NCI-H510A treated with DMSO at 0.1 percent for 48 hours (cell line): ENCODE measurements at regions not wholly inside any gene's neighbourhood (a gene's known extent, or its start where the extent isn't known, plus 50 kb on each side); places are given as distances from the start of the nearest gene placed in this dataset.
A peak's percentile ranks its signal among the peaks of the same experiment; 100 is the strongest.

Experiments used
- DNase-seq: peaks from one replicate; lab custom pipeline; 2025; lab: John Stamatoyannopoulos, UW

- no peak for DNase-seq
These were observed 104.0 kb upstream of the ATP10B start for GRCh38 chr5:160956051-160956450.

DNA sequence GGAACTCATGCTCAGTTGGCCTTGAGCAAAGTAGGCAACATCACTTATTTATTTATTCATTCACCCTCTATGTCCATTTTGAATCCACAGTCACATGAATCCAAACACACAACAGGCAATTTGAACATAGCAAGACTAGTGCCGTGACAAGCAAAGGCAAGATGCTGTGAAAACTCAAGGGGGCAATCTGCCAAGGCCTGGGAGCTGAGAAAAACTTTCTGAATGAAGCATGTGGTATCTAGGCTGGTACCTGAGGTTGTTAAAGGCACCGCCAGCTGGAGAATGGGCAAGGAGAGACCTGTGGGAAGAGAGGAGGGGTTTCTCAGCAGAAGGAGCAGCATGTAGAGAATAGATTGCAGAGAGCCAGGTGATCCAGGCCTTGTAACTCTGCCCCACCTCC, 98.3 kb upstream of the ATP10B start:
- DNase-seq, result no peak

- no peak for DNase-seq
These were observed 88.7 kb upstream of the ATP10B start for GRCh38 chr5:160940725-160941124.

DNA sequence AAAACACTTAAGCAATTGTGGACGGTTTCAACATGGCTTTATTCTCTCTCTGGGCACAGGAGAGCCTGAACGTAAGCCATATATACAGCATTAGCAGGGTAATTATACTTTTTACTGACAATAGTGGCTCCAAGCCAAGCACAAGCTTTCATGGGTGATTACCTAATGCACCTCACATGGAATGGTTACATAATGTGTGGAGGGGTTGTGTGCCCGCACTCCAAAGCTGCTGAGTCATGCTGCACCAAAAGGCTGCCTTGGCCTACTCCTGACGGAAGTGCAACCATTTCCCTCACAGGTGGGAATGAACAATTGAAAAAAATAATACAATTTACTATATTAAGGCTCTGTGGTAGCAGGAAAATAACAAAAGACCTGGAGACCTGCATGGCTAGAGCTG, 86.5 kb upstream of the ATP10B start:
- peak; percentile 4 for DNase-seq

- no peak for DNase-seq
These were observed 85.6 kb upstream of the ATP10B start for GRCh38 chr5:160937570-160937969.

GRCh38 chr5:160935776-160936175, 83.8 kb upstream of the ATP10B start:
- DNase-seq, result no peak

GRCh38 chr5:160931283-160931682, 79.3 kb upstream of the ATP10B start:
- no peak for DNase-seq

DNA sequence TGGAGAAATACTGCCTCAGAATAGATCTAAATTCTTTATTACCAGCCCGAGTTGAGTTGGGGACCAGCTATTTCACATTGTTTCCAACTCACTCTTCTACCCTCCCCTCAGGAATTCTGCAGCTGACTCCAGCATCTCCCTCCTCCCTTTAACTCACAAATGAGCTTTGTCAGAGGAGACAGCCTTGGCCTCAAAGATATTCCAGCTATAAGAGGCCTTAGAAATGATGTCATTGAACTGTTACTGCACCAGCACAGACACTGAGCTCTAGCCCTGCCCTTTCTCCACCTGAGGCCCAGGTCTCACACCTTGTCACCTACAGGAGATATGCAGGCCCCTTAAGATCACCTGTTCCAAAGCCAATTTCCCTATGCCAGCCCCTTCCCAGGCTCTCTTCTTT, 78.4 kb upstream of the ATP10B start:
- no peak for DNase-seq

DNA sequence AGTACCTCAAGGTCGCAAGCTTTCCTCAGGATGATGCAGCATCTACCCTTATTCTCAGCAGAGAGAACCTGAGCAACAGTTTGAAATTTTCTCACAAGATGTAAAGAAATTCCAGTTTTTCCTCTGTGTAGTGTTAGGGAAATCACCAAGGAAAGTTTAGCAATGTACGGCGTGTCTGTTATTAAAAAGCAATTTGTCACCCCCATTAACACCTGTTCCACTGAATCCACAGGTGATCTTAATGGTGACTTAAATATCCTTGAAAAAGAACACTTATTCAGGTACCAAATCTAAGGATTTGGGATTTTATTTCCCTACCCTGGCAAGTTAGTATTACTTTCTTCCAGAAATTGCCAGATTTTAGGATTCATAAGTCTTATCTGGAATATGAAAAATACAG, 77.9 kb upstream of the ATP10B start:
- DNase-seq, result no peak

DNA sequence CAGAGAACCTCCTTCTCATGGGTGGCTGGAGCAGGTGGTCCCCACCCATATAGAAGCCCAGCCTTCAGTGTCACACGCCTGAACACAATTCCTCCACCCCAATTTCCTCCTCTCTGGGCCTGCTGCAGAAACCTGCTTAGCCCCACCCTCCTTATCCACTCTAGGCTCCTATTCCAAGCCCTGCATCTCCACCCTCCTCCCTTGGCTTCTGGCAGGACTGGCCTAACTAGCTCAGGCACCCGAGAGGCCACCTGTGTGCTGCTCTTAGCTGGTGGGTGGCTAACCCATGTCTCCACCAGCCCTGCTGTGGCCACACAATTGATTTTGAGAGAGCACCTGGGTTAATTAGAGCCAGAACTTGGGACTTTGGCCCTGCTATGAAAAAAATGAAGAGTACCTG, 77.3 kb upstream of the ATP10B start:
- peak; percentile 22 for DNase-seq

DNA sequence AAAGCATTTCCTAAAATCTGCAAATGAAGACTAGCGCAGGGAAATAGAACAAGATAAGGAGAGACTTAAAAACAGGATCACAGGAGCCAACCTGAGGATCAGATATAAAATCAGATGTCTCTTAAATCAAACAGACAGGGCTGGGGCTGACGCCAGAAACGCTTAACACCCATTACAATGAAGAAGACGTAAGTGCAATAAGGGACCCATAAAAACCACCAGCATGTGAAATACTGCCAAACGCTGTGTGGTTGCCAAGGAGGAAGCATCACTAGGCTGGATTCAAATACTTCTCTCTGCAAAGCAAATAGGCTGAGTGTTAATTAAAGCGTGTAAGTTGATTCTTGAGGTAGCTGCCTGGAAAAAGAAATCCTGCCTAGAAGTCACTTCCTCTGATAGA, 74.4 kb upstream of the ATP10B start:
- DNase-seq, result peak; percentile 72

DNA sequence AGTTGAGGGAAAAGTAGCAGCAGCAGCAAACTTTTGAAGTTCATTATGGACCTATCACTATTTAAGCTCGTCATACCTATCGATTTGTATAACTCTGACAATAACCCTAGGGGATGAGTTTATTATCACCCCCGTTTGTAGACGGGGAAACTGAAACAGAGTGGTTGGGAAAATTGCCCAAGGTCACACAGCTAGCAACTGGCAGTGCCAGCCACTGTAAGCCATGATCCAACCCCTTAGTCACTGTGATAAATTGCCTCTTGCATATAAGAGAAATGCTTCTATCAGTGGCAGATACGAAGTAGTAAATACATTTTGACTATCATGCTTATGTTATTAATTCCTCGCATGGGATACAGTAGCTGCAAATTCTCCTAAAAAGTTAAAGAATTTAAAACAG, 73.3 kb upstream of the ATP10B start:
- no peak for DNase-seq

DNA sequence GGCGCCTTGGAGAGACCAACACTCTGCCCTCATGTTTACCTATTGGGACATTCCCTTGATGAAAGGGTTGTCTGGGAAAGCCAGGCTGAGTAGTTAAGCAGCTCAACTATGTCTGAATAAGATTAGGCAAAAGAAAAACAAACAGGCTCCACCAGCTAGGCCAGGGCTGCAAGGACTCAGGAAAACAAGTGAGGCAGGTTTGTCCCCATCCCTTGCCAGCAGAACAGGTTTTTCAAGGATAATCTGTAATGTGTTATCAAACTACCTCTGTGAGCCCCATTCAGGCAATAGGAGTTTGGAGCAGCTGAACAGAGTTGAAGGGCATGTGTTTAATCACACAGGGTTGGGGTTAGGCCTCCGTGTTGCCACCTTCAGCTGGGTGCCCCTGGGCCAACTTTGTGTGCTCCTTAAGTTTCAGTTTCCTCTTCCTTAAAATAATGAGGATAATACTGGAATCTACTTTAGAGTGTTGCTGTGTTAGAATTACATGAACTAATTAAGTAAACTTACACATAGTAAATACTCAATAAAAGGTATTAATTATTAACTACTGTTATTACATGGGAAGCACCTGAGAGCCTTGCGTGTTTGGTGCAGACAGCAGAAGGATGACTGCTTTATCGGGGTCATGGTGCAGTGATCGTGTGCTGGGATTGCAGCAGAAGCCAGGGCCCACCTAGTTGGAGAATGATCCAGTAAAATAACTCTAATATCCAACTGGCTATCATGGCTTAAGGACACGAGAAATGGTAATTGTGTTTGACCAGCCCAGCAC, 72.1 kb upstream of the ATP10B start:
- DNase-seq, result peak; percentile 67

GRCh38 chr5:160923411-160923810, 71.4 kb upstream of the ATP10B start:
- no peak for DNase-seq

DNA sequence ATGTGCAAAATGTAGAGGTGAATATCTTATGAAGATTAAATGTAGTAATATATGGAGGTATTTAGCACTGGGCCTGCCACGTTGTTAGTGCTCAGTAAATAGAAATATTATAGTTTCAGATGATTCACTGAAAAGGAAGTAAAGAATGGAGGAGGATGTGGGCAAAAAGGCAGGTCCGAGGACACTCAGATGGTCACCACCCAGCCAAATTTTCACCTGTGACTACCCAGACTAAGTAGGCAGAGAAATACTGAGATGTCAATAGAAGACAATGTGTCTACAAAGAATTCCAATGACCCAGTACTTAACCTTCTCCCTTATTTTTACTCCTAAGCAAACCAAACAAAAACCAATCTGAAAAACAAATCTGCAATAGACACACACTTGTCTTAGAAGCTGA, 70.3 kb upstream of the ATP10B start:
- DNase-seq, result no peak

DNA sequence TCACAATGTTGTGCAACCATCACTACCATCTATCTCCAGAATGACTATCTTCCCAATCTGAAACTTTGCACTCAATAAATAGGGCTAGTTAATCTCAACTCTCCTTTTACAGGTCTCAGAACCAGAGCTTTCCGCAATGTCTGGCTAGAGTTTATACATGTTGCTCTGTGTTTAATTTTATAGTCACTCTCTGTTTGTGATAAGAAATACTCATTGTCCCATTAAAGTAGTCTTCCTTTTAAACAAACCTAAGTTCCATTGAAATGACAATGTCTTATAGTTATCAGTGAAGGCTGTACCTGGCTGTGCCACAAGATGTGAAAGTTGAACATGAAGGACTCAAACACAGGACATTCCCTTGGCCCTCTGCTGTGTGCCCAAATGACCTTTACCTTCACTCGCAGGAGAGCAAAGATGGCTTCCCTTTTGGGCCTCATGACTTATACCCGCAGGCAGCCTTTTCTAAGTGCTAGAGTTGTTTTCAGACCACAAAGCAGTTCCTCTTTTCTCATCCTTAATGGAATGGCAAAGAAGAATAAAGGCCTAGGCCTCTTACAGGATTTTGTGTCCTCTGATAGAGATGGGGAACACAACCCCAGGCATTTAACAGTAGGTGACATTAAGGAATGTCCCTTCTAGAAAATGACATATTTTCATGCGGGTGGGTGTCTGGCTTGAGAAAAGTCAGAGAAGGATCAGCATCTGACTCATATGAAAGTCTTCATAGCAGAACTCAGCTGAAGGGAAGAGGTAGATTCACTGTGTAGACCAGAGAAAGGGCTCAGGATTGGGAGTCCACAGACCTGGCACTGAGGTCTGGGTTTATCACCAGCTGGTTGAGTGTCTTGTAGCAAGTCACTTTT, 69.6 kb upstream of the ATP10B start:
- no peak for DNase-seq

GRCh38 chr5:160919626-160920025, 67.6 kb upstream of the ATP10B start:
- DNase-seq, result no peak

GRCh38 chr5:160918386-160918785, 66.4 kb upstream of the ATP10B start:
- no peak for DNase-seq

GRCh38 chr5:160906090-160906489, 54.1 kb upstream of the ATP10B start:
- no peak for DNase-seq

DNA sequence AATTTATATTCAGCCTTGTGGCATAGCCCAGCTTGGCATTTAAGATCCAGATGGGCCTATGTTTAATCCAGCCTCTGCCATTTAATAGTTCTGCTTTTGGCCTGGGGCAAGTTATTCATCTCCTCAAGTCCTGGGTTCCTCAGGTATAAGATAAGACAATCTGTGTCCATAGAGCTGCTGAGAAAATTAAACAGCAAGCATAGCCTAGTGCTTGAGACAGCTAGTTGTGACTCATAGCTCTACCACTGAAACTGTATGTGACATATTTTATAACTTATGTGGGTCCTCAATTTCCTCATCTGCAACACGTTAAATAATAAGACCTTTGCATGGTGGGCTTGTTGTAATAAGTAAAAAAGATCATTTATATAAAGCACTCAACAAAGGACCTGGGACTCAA, 53.3 kb upstream of the ATP10B start:
- no peak for DNase-seq

DNA sequence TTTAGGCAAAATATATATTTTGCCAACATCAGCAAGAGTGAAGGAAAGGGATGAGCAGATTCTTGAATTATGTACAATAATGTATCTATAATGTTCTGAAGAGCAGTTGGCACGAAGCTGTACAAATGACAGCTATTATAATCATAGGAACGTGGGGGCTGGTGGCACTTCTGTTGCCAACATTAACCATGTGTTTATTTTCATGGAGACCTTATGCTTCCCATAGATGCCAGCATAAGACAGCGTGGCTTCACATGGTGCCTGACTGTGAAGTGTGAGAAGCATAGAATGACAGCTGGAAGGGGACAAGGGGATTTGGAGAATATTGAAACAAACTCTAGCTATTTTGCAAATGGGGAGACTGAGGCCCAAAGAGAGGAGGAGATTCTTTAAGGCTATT, 52.6 kb upstream of the ATP10B start:
- DNase-seq, result no peak

- no peak for DNase-seq
These were observed 51.5 kb upstream of the ATP10B start for GRCh38 chr5:160903551-160903950.

DNA sequence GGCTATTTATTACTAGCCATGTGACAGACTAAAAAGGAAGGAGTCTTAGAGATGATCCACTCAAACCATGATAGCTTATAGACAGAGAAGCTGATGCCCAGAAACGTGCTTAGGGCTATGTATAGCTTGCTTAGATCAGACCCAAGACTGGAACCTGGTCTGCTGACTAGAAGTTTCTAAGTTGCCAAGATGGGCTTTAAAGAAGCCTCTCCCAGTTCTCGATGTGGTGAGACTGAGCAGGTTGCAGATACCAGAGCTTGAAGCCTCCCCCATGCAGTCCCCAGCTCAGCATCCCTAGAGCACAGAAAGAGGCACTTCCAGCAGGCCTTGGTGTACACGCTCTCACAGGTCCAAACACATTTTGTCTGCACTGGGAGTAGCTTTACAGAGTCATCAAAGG, 51.1 kb upstream of the ATP10B start:
- no peak for DNase-seq
